ENCODE measurements at regions not wholly inside any gene's neighbourhood (a gene's known extent, or its start where the extent isn't known, plus 50 kb on each side); places are given as distances from the start of the nearest gene placed in this dataset.
"Not testable (repeated sequence)": the region's sequence is repeated elsewhere in the genome, so short reads cannot be mapped to it uniquely, and the experiment has no call there.

GRCh38 chr12:11986165-11986564 lies 84.6 kb upstream of the BCL2L14 start:
- DNase-seq (ENCODE audit: low read depth, low spot score): no peak
- no peak overlapping the region for H3K4me3 ChIP-seq (ENCODE audit: low read depth, low read length)
- in situ Hi-C loops (cut with HindIII; ENCODE audit: low sequenced_read_pairs): no loop called here
- TF ChIP-seq CTCF (IDR thresholded peaks at IDR 0.05; ENCODE audit: low read depth, low read length): no peak

GRCh38 chr12:11987901-11988300 lies 82.8 kb upstream of the BCL2L14 start:
- DNase-seq (ENCODE audit: low read depth, low spot score): no peak
- no peak overlapping the region for H3K4me3 ChIP-seq (ENCODE audit: low read depth, low read length)
- in situ Hi-C loops (cut with HindIII; ENCODE audit: low sequenced_read_pairs): no loop called here
- TF ChIP-seq CTCF (IDR thresholded peaks at IDR 0.05; ENCODE audit: low read depth, low read length): no peak

DNA sequence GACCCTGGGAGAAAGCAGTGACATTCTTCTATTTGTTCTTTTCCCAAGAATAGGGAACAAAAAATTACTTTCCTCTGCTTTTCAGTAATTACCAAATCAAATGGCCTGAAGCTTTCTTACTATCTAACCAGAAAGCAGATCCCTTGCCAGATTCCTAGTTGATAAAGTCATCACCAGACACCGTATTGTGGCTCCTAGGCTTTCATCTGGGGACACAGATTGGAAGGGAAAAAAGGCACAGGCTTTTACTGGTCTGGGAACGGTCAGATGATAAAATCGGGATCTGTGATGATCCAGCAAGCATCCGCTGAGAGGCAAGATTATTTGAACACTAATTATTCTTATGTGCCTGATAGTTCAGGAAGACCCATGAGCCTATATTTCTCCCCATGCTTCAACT lies 79.1 kb upstream of the BCL2L14 start:
- TF ChIP-seq CTCF (IDR thresholded peaks at IDR 0.05; ENCODE audit: low read depth, low read length): no peak
- in situ Hi-C loops (cut with HindIII; ENCODE audit: low sequenced_read_pairs): no loop called here
- peak; percentile 19 for DNase-seq (ENCODE audit: low read depth, low spot score)
- H3K4me3 ChIP-seq (ENCODE audit: low read depth, low read length): no peak overlapping the region

DNA sequence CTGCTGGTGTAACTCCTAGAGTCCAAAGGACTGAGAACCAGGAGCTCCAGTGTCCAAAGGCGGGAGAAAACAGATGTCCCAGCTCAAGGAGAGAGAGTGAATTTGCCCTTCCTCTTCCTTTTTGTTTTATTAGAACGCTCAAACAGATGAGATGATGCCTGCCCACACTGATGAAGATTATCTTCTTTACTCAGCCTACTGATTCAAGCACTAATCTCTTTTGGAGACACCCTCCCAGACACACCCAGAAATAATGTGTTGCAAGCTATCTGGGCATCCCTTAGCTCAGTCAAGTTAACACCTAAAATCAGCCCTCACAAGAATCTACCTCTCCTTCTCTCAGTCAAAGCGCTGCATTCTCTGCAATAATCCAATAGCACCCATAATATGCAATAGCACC lies 78.2 kb upstream of the BCL2L14 start:
- in situ Hi-C loops (cut with HindIII; ENCODE audit: low sequenced_read_pairs): no loop called here
- TF ChIP-seq CTCF (IDR thresholded peaks at IDR 0.05; ENCODE audit: low read depth, low read length): no peak

GRCh38 chr12:11998307-11998943 lies 72.3 kb upstream of the BCL2L14 start:
- DNase-seq (ENCODE audit: low read depth, low spot score); H3K4me3 ChIP-seq (ENCODE audit: low read depth, low read length); in situ Hi-C loops (cut with HindIII; ENCODE audit: low sequenced_read_pairs): not testable (repeated sequence)

More for the DNA sequence above, 78.2 kb upstream of the BCL2L14 start:
- DNase-seq (ENCODE audit: low read depth, low spot score): no peak
- H3K4me3 ChIP-seq (ENCODE audit: low read depth, low read length): no peak overlapping the region

- no peak overlapping the region for H3K4me3 ChIP-seq (ENCODE audit: low read depth, low read length)
- in situ Hi-C loops (cut with HindIII; ENCODE audit: low sequenced_read_pairs): no loop called here
- no peak for TF ChIP-seq CTCF (IDR thresholded peaks at IDR 0.05; ENCODE audit: low read depth, low read length)
- no peak for DNase-seq (ENCODE audit: low read depth, low spot score)
Observed at GRCh38 chr12:11998944-11999315, 71.8 kb upstream of the BCL2L14 start.

GRCh38 chr12:12003609-12004008 lies 67.1 kb upstream of the BCL2L14 start:
- in situ Hi-C loops (cut with HindIII; ENCODE audit: low sequenced_read_pairs): no loop called here
- no peak for DNase-seq (ENCODE audit: low read depth, low spot score)
- TF ChIP-seq CTCF (IDR thresholded peaks at IDR 0.05; ENCODE audit: low read depth, low read length): no peak
- no peak overlapping the region for H3K4me3 ChIP-seq (ENCODE audit: low read depth, low read length)
